ENCODE measurements at regions not wholly inside any gene's neighbourhood (a gene's known extent, or its start where the extent isn't known, plus 50 kb on each side); places are given as distances from the start of the nearest gene placed in this dataset.

DNA sequence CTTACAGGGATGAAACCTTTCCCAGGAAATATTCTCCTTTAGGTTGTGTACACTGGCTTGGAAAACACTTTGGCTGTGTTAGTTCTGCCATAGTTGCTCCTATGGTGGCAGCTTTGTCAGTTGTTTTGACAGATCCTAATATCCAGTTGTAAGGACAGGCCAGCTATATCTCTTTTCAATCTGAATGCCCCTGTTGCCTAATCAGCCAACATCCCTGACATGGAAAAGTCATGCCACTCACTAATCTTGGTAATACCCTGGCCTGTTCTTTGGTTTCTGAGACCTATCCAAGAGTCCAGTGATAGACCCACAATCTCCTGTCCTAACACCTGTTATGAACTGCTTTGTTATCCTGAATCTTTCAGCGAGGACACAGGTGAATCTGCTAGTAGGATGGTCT, 148.8 kb downstream of the MRPL39 start:
- Histone ChIP-seq H3K4me3 (no peak overlapping the region), H3K27ac (no peak overlapping the region), H3K9me3 (no peaks in the 10 kb centered on the region), H3K4me1 (peaks cover 7% of the 10 kb centered on the region), H3K36me3 (no peaks in the 10 kb centered on the region), H3K27me3 (ENCODE audit: low read depth) (no peaks in the 10 kb centered on the region)
- TF ChIP-seq, protein P1, sequence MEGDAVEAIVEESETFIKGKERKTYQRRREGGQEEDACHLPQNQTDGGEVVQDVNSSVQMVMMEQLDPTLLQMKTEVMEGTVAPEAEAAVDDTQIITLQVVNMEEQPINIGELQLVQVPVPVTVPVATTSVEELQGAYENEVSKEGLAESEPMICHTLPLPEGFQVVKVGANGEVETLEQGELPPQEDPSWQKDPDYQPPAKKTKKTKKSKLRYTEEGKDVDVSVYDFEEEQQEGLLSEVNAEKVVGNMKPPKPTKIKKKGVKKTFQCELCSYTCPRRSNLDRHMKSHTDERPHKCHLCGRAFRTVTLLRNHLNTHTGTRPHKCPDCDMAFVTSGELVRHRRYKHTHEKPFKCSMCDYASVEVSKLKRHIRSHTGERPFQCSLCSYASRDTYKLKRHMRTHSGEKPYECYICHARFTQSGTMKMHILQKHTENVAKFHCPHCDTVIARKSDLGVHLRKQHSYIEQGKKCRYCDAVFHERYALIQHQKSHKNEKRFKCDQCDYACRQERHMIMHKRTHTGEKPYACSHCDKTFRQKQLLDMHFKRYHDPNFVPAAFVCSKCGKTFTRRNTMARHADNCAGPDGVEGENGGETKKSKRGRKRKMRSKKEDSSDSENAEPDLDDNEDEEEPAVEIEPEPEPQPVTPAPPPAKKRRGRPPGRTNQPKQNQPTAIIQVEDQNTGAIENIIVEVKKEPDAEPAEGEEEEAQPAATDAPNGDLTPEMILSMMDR (IDR thresholded peaks at IDR 0.05), result no peak
- DNase-seq, result no peak
- ATAC-seq, result no peak
- intact Hi-C loops (cut with DNase I), result no loop called here

DNA sequence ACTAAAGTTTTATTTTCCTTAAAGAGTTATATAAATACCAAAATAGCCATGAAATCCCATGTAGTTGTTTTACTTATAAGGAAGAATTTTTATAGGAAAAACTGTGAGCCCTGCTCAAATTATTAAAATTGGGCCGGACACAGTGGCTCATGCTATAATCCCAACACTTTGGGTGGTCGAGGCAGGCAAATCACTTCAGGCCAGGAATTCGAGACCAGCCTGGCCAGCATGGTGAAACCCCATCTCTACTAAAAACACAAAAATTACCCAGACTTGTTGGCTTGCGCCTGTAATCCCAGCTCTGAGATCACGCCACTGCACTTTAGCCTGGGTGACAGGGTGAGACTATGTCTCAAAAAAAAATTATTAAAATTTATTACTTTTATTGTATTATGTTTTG, 149.3 kb downstream of the MRPL39 start:
- no peaks in the 10 kb centered on the region for H3K27me3 ChIP-seq (ENCODE audit: low read depth)
- TF ChIP-seq, protein P1 (IDR thresholded peaks at IDR 0.05), result no peak
- no peak overlapping the region for H3K4me3 ChIP-seq
- DNase-seq (no peak), ATAC-seq (no peak)
- no peaks in the 10 kb centered on the region for H3K9me3 ChIP-seq
- intact Hi-C loops (cut with DNase I), result no loop called here
- peaks cover 7% of the 10 kb centered on the region for H3K4me1 ChIP-seq
- H3K27ac ChIP-seq, result no peak overlapping the region
- no peaks in the 10 kb centered on the region for H3K36me3 ChIP-seq

DNA sequence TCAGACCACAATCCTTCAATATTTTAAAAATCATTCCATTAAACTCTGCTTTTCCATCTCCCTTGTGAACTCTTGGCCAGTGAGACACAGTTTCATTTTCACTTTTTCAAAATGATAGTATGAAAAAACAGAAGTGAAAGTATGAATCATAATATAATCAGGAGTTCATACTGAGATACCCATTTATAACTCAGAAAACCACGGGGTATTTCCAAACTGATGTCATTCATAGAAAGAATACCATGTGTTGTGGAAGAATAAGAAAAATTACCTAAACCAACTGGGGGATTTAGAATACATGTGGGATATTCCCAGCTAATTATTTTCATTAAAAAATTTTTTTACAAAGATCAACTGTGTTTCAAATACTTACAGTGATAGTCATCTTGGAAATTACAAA, 149.9 kb downstream of the MRPL39 start:
- Histone ChIP-seq H3K4me3 (no peak overlapping the region), H3K4me1 (peaks cover 7% of the 10 kb centered on the region), H3K9me3 (no peaks in the 10 kb centered on the region), H3K27me3 (ENCODE audit: low read depth) (no peaks in the 10 kb centered on the region), H3K27ac (no peak overlapping the region), H3K36me3 (no peaks in the 10 kb centered on the region)
- TF ChIP-seq, protein P1 (IDR thresholded peaks at IDR 0.05), result no peak
- ATAC-seq, result peak; percentile 46 to 87
- intact Hi-C loops (cut with DNase I), result no loop called here
- DNase-seq, result no peak

DNA sequence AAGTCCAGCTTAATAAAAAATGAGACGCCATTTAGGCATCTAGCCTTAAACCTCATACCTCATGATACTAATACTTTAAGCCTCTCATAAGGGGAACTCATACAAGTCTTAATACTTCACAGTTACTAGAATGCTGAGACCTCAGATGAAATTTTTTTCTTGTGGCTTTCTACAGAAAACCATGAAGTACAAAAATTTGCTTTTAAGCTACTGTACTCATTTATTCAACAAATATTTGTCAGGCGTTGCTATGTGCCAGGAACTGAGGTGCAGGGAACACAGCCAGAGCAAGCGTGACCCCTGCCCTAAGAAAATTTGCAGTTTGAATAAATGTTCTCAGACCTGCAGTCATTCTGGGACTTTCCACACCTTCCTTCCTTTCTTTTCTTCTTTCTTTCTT, 150.6 kb downstream of the MRPL39 start:
- Histone ChIP-seq H3K4me1 (peaks cover 7% of the 10 kb centered on the region), H3K36me3 (no peaks in the 10 kb centered on the region), H3K9me3 (no peaks in the 10 kb centered on the region), H3K4me3 (no peak overlapping the region), H3K27me3 (ENCODE audit: low read depth) (no peaks in the 10 kb centered on the region), H3K27ac (no peak overlapping the region)
- ATAC-seq (peak in 1 of 2 donors; percentile 43), DNase-seq (no peak)
- TF ChIP-seq, protein P1 (IDR thresholded peaks at IDR 0.05), result no peak
- intact Hi-C loops (cut with DNase I), result no loop called here

DNA sequence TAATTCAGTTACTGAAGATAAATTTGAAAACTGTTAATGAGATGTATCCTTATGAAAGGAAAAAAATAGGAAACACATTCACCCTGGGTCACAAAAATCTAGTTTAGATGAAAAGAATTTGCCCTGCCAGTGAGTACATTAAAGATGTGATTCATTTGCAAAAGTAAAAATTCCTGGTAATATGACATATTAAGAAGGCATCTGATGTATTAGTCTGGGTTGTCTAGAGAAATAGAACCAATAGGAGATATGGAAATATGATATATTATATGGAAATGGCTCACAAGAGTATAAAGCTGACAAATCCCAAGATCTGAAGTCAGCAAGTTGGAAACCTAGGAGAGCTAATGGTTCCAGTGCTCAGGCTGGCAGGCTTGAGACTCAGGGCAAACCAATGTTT, 153.8 kb downstream of the MRPL39 start:
- no peaks in the 10 kb centered on the region for H3K9me3 ChIP-seq
- no peak overlapping the region for H3K4me3 ChIP-seq
- TF ChIP-seq, protein P1 (IDR thresholded peaks at IDR 0.05), result no peak
- H3K27ac ChIP-seq, result no peak overlapping the region
- H3K36me3 ChIP-seq, result no peaks in the 10 kb centered on the region
- peaks cover 7% of the 10 kb centered on the region for H3K4me1 ChIP-seq
- intact Hi-C loops (cut with DNase I), result no loop called here
- no peaks in the 10 kb centered on the region for H3K27me3 ChIP-seq (ENCODE audit: low read depth)
- no peak for ATAC-seq
- DNase-seq, result no peak

DNA sequence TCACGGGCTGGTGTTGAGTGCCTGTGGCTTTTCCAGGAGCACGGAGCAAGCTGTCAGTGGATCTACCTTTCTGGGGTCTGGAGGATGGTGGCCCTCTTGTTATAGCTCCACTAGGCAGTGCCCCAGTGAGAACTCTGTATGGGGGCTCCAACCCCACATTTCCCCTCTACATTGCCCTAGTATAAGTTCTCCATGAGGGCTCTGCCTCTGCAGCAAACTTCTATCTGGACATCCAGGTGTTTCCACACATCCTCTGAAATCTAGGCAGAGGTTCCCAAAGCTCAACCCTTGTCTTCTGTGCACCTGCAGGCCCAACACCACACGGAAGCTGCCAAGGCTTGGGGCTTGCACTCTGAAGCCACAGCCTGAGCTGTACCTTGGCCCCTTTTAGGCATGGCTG, 157.3 kb downstream of the MRPL39 start:
- no peaks in the 10 kb centered on the region for H3K4me1 ChIP-seq
- no peak for ATAC-seq
- intact Hi-C loops (cut with DNase I), result no loop called here
- TF ChIP-seq, protein P1 (IDR thresholded peaks at IDR 0.05), result no peak
- no peaks in the 10 kb centered on the region for H3K9me3 ChIP-seq
- no peak for DNase-seq
- H3K27ac ChIP-seq, result no peak overlapping the region
- no peaks in the 10 kb centered on the region for H3K27me3 ChIP-seq (ENCODE audit: low read depth)
- no peaks in the 10 kb centered on the region for H3K36me3 ChIP-seq
- H3K4me3 ChIP-seq, result no peak overlapping the region
